Left renal pelvis (tissue), 4 donors: ENCODE measurements at regions not wholly inside any gene's neighbourhood (a gene's known extent, or its start where the extent isn't known, plus 50 kb on each side); places are given as distances from the start of the nearest gene placed in this dataset.

Source experiments
- DNase-seq, 4 donors: peaks; one replicate each; pipeline ENCODE4 v3.0.0-alpha.2; 2013; ENCODE audit warnings: low read depth in 4 of 4, low spot score in 3 of 4

DNA sequence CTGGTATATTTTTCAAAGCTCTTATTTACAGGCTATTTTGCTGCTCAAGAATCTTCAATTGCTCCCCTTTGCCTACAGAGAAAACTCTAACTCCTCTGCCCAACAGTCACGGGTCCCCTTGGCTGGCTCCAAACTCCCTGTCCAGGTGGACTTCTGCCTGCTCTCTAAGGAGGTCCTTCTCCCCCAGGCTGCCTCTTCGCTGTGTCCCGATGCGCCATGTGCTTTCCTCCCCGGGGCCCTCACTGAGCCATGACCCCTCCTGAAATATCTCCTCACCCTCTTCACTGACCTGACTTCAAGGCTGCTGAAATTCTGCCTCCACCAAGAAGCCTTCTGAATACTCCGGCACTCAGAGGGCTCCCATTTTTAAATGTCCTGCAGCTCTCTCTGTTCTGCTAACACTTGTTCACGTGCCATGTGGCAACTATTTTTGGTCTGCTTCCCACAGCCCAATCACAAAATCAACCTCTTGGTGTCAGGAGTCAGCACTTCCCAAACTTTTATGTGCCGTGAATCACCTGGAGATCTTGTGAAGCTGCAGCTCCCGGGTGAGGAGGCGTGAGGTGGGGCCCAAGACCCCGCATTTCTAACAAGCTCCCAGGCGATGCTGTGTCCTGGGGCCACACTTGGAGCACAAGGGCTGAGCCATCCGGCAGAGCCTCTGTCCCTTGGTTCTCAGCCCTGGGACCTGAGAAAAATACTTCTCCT, 85.7 kb upstream of the COL13A1 start:
- DNase-seq = no peak

GRCh38 chr10:69716711-69717560, 84.8 kb upstream of the COL13A1 start:
- DNase-seq = no peak

DNA sequence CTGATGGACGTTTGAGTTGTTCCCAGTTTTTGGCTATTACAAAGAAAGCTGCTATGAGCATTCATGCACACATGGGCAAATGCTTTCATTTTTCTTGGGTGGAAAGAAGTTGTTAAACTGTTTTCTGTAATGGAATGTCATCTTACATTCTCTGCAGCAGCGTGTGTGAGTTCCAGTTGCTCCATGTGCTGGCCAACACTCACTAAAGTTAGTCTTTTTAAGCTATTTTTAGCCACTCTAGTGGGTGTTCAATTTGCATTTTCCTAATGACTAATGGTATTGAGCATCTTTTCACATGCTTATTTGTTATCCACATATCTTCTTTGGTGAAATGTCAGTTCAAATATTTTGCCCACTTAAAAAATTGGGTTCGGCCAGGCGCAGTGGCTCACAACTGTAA, 82.8 kb upstream of the COL13A1 start:
- DNase-seq = no peak

- DNase-seq = peak in 1 of 4 donors; percentile 53
These were observed 79.9 kb upstream of the COL13A1 start for GRCh38 chr10:69721690-69722310.

- no peak for DNase-seq
These were observed 78.1 kb upstream of the COL13A1 start for GRCh38 chr10:69723653-69724052.

- no peak for DNase-seq
These were observed 74.9 kb upstream of the COL13A1 start for GRCh38 chr10:69726850-69727249.

GRCh38 chr10:69728335-69728870, 73.3 kb upstream of the COL13A1 start:
- DNase-seq = no peak

GRCh38 chr10:69729326-69730048, 72.2 kb upstream of the COL13A1 start:
- no peak for DNase-seq

- no peak for DNase-seq
These were observed 71.2 kb upstream of the COL13A1 start for GRCh38 chr10:69730251-69731156.

GRCh38 chr10:69731184-69731583, 70.5 kb upstream of the COL13A1 start:
- no peak for DNase-seq

DNA sequence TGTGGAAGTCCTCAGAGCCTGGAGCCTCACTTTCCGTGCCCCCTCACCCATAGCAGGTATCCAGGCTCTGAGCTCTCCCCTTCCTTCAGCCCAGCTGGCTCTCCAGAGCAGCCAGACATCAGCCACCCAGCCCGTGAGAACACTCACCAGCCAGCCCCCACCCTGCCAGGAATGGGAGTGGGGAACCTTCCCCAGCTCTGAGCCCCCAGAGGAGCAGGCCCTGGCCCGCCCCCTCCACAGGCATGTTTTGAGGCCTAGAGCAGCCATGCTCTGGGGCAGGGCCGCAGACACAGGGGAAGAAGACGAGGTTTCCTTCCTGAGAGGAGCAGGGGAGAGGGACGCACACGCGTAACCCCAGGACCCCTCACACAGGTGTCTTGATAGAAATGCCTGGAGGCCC, 70.0 kb upstream of the COL13A1 start:
- no peak for DNase-seq

- DNase-seq = no peak
These were observed 69.4 kb upstream of the COL13A1 start for GRCh38 chr10:69732147-69732825.

GRCh38 chr10:69732826-69733150, 68.9 kb upstream of the COL13A1 start:
- no peak for DNase-seq

- DNase-seq = no peak
These were observed 67.9 kb upstream of the COL13A1 start for GRCh38 chr10:69733791-69734261.

DNA sequence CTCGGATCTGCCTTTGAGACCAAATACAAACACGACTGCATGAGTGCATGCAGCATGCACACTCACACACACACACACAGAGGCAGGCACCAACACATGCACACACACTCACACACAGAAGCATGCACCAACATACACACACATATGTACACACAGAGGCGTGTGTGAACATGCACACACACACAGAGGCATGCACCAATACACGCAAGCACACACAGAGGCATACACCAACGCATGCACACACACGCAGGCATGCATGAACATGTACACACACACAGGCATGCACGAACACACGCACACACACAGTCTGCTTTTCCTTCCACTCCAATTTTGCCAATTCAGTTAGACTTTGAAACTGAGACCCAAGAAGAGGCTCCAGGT, 67.3 kb upstream of the COL13A1 start:
- DNase-seq = no peak

DNA sequence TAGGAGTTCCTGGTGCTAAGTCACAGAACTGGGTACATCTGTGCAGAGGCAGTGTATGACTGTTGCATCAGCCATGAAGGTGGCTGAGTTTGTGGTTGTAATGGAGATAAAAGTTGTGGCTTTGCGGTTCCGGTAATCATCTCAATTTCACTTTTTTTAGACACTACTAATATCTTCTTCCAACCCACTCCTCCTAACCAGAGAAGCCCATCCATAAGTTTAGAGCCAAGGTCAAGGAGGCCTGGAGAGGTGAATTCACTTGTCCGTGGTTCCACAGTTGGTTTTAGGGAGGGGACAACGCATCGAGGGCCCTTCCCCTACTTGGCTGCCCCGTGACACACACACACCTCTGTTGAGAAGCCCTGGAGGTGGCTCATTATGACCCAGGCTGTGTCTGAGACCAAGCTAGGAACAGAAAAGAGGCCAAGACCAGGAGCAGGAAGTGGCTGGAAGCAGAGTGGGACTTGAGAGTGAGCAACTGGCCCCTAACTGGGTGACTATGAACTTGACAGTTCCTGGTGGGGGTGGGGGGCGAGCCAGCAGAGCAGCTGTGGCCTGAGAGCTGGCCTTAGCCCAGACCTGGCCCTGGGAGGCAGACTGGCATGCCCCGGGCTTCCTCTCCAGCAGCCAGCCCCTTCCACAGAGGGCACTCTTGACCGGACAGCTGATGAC, 66.8 kb upstream of the COL13A1 start:
- DNase-seq = no peak

DNA sequence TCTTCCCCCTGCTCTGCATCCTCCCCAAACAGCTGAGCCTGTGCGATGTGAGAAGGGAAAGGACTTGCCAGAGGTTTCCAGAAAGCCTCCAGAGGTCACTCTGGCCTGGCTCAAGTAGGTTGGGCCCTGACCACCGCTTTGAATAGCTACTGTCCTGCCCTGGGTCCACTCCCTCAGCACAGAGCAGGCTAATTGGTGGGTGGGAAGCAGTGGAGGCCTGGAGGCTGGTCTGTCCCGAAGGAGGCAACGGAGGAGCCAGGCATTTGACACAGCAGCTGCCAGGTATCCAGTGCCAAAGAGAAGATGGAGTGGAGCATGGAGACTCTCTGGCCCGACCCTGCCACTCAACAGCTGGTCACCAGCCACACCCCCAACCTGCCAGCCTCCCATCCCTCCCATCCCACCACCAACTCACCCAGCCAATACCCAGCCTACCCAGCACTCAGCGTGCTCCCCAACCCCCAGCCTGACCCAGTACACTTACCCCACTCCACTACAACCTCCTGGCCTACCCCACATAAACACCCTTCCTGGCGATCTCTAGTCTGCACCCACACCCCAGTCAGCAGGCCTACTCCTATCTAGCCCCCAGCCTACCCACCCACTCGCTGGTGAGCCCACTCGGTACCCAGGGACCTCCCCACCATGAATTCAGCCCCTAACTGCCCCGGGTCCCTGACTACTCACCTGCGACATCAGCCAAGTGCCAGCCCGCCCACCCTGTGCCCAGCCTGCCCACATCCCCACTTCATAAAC, 64.6 kb upstream of the COL13A1 start:
- DNase-seq = no peak

DNA sequence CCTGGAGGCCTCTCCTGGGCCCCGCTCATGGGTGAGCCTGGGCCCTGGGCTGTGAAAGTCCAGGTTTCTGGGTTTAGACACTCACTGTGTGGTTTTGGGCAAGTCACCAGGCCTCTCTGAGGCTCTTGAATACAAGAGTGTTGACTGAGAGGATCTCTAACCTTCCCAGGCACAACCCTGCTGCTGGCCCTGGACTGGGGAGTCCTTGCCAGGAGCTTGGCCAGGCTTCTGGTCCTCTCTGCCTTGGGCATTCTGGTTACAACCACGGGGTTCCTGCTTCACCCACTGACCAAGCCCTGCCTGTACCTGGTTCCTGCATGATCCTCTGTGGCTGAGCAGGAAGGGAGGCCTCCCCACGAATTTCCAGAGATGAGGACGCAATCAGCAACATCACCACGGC, 63.6 kb upstream of the COL13A1 start:
- DNase-seq = no peak
